ENCODE measurements at regions not wholly inside any gene's neighbourhood (a gene's known extent, or its start where the extent isn't known, plus 50 kb on each side); places are given as distances from the start of the nearest gene placed in this dataset.

DNA sequence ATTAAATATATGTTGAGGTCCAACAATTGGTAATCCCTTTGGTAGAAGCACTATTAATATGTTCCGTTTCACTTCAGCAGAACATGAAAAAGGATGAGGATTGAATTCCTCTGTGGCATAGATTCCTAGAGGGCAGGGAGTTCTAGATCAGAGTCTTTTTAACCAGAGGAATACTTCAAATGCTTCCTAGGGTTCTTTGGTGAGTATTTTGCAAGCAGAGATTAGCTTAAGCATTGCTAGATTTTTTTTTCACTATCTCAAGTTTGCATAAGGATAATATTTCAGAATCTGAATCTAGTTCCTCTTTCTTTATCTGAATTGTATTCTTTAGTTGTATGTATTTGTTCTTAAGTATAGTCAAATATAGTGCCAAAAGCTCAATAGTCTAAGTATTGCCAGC lies 116.6 kb upstream of the ADAMTSL1 start:
- Histone ChIP-seq H3K79me2 (ENCODE audit: control insufficient read depth, insufficient read depth, low read length) (no peaks in the 10 kb centered on the region), H3K4me3 (replicated peaks in 1 of 4; ENCODE audit: control extremely low read depth in 1 of 4, insufficient read depth in 1 of 4, low read depth in 3 of 4, low read length in 4 of 4) (no peak overlapping the region), H3K27ac (ENCODE audit: insufficient read depth, low read length) (no peak overlapping the region), H2AFZ (ENCODE audit: low read length) (no peak overlapping the region), H3K9ac (ENCODE audit: insufficient read depth, low read length) (no peak overlapping the region), H3K36me3 (ENCODE audit: control insufficient read depth, insufficient read depth, low read length) (no peaks in the 10 kb centered on the region), H3K27me3 (ENCODE audit: control insufficient read depth, insufficient read depth, low read length) (no peaks in the 10 kb centered on the region), H3K4me1 (ENCODE audit: control insufficient read depth, extremely low read depth, insufficient read depth, low read length) (peaks cover 4% of the 10 kb centered on the region), H3K9me3 (ENCODE audit: control insufficient read depth, insufficient read depth, low read depth, low read length) (no peaks in the 10 kb centered on the region), H4K20me1 (ENCODE audit: control insufficient read depth, extremely low read depth, insufficient read depth, low read length) (no peaks in the 10 kb centered on the region), H3K4me2 (ENCODE audit: extremely low read depth, insufficient read depth, low read length) (no peak overlapping the region)
- TF ChIP-seq EZH2 (IDR thresholded peaks at IDR 0.05; ENCODE audit: low read length, missing control alignments): no peak
- TF ChIP-seq, protein P1, sequence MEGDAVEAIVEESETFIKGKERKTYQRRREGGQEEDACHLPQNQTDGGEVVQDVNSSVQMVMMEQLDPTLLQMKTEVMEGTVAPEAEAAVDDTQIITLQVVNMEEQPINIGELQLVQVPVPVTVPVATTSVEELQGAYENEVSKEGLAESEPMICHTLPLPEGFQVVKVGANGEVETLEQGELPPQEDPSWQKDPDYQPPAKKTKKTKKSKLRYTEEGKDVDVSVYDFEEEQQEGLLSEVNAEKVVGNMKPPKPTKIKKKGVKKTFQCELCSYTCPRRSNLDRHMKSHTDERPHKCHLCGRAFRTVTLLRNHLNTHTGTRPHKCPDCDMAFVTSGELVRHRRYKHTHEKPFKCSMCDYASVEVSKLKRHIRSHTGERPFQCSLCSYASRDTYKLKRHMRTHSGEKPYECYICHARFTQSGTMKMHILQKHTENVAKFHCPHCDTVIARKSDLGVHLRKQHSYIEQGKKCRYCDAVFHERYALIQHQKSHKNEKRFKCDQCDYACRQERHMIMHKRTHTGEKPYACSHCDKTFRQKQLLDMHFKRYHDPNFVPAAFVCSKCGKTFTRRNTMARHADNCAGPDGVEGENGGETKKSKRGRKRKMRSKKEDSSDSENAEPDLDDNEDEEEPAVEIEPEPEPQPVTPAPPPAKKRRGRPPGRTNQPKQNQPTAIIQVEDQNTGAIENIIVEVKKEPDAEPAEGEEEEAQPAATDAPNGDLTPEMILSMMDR (conservative IDR thresholded peaks at IDR 0.05 in 1 of 2, IDR thresholded peaks at IDR 0.05 in 1 of 2; ENCODE audit: low read depth in 1 of 2, low read length in 2 of 2): no peak
- no peak for DNase-seq (ENCODE audit: low read depth in 2 of 2)

DNA sequence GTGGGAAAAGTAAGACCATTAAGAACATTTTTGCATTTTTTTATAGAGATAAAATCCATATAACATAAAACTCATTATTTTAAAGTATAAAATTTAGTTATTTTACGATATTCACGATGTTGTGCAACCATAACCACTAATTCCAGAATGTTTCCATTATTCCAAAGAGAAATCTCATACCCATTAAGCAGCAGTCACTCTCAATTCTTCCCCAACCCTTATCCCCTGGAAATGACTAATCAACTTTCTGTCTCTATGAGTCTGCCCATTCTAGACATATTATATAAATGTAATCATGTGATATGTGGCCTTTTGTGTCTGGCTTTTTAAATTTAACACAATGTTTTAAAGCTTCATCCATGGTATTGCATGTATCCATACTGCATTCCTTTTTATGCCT lies 115.6 kb upstream of the ADAMTSL1 start:
- Histone ChIP-seq H3K36me3 (ENCODE audit: control insufficient read depth, insufficient read depth, low read length) (no peaks in the 10 kb centered on the region), H3K4me1 (ENCODE audit: control insufficient read depth, extremely low read depth, insufficient read depth, low read length) (peaks cover 8% of the 10 kb centered on the region), H3K79me2 (ENCODE audit: control insufficient read depth, insufficient read depth, low read length) (no peaks in the 10 kb centered on the region), H3K4me2 (ENCODE audit: extremely low read depth, insufficient read depth, low read length) (no peak overlapping the region), H3K9ac (ENCODE audit: insufficient read depth, low read length) (no peak overlapping the region), H2AFZ (ENCODE audit: low read length) (no peak overlapping the region), H4K20me1 (ENCODE audit: control insufficient read depth, extremely low read depth, insufficient read depth, low read length) (no peaks in the 10 kb centered on the region), H3K27ac (ENCODE audit: insufficient read depth, low read length) (no peak overlapping the region), H3K4me3 (replicated peaks in 1 of 4; ENCODE audit: control extremely low read depth in 1 of 4, insufficient read depth in 1 of 4, low read depth in 3 of 4, low read length in 4 of 4) (no peak overlapping the region), H3K9me3 (ENCODE audit: control insufficient read depth, insufficient read depth, low read depth, low read length) (no peaks in the 10 kb centered on the region), H3K27me3 (ENCODE audit: control insufficient read depth, insufficient read depth, low read length) (no peaks in the 10 kb centered on the region)
- peak in 1 of 2 donors; percentile 65 for DNase-seq (ENCODE audit: low read depth in 2 of 2)
- TF ChIP-seq EZH2 (IDR thresholded peaks at IDR 0.05; ENCODE audit: low read length, missing control alignments): no peak
- TF ChIP-seq, protein P1 (conservative IDR thresholded peaks at IDR 0.05 in 1 of 2, IDR thresholded peaks at IDR 0.05 in 1 of 2; ENCODE audit: low read depth in 1 of 2, low read length in 2 of 2): no peak

DNA sequence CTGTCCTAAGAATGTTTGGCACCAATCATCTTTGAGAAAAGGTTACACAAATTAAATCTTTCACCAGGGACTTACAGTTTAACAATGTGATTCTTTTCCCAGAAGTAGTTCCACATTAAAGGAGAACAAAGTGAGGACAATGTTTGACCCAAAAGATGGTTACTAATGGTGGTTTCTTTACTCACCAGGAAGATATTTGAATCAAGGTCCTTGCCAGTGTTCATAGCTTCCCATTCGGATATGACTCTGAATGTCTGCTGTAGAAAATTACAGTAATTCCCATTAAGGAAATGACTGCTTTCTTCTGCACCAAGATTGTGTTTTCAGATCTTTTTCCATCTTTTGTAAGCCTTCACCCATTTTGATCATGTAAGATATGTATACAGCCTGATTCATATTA lies 114.6 kb upstream of the ADAMTSL1 start:
- Histone ChIP-seq H3K4me2 (ENCODE audit: extremely low read depth, insufficient read depth, low read length) (no peak overlapping the region), H3K9ac (ENCODE audit: insufficient read depth, low read length) (no peak overlapping the region), H2AFZ (ENCODE audit: low read length) (peak overlapping the region; percentile 8), H3K4me3 (replicated peaks in 1 of 4; ENCODE audit: control extremely low read depth in 1 of 4, insufficient read depth in 1 of 4, low read depth in 3 of 4, low read length in 4 of 4) (no peak overlapping the region), H3K9me3 (ENCODE audit: control insufficient read depth, insufficient read depth, low read depth, low read length) (no peaks in the 10 kb centered on the region), H4K20me1 (ENCODE audit: control insufficient read depth, extremely low read depth, insufficient read depth, low read length) (no peaks in the 10 kb centered on the region), H3K4me1 (ENCODE audit: control insufficient read depth, extremely low read depth, insufficient read depth, low read length) (peaks cover 8% of the 10 kb centered on the region), H3K27me3 (ENCODE audit: control insufficient read depth, insufficient read depth, low read length) (no peaks in the 10 kb centered on the region), H3K27ac (ENCODE audit: insufficient read depth, low read length) (no peak overlapping the region), H3K36me3 (ENCODE audit: control insufficient read depth, insufficient read depth, low read length) (no peaks in the 10 kb centered on the region), H3K79me2 (ENCODE audit: control insufficient read depth, insufficient read depth, low read length) (no peaks in the 10 kb centered on the region)
- peak; percentile 28 to 93 for DNase-seq (ENCODE audit: low read depth in 2 of 2)
- no peak for TF ChIP-seq EZH2 (IDR thresholded peaks at IDR 0.05; ENCODE audit: low read length, missing control alignments)
- TF ChIP-seq, protein P1 (conservative IDR thresholded peaks at IDR 0.05 in 1 of 2, IDR thresholded peaks at IDR 0.05 in 1 of 2; ENCODE audit: low read depth in 1 of 2, low read length in 2 of 2): no peak
